ENCODE measurements at regions not wholly inside any gene's neighbourhood (a gene's known extent, or its start where the extent isn't known, plus 50 kb on each side); places are given as distances from the start of the nearest gene placed in this dataset.

- no peak for DNase-seq (ENCODE audit: low read depth)
- no peak for TF ChIP-seq CTCF (conservative IDR thresholded peaks at IDR 0.05; ENCODE audit: low read depth, low read length)
- H3K4me3 ChIP-seq (ENCODE audit: low read length): no peak overlapping the region
Measured at GRCh38 chr5:168128111-168128510, 163.3 kb upstream of the WWC1 start.

GRCh38 chr5:168128557-168128956 lies 162.9 kb upstream of the WWC1 start:
- TF ChIP-seq CTCF (conservative IDR thresholded peaks at IDR 0.05; ENCODE audit: low read depth, low read length): no peak

GRCh38 chr5:168131519-168131918 lies 159.9 kb upstream of the WWC1 start:
- no peak overlapping the region for H3K4me3 ChIP-seq (ENCODE audit: low read length)
- DNase-seq (ENCODE audit: low read depth): no peak
- no peak for TF ChIP-seq CTCF (conservative IDR thresholded peaks at IDR 0.05; ENCODE audit: low read depth, low read length)

More at GRCh38 chr5:168128557-168128956, 162.9 kb upstream of the WWC1 start:
- DNase-seq (ENCODE audit: low read depth): no peak
- H3K4me3 ChIP-seq (ENCODE audit: low read length): no peak overlapping the region

GRCh38 chr5:168132241-168132641 lies 159.2 kb upstream of the WWC1 start:
- H3K4me3 ChIP-seq (ENCODE audit: low read length): no peak overlapping the region
- no peak for TF ChIP-seq CTCF (conservative IDR thresholded peaks at IDR 0.05; ENCODE audit: low read depth, low read length)
- no peak for DNase-seq (ENCODE audit: low read depth)

GRCh38 chr5:168135897-168136296 lies 155.5 kb upstream of the WWC1 start:
- TF ChIP-seq CTCF (conservative IDR thresholded peaks at IDR 0.05; ENCODE audit: low read depth, low read length): no peak
- no peak for DNase-seq (ENCODE audit: low read depth)
- H3K4me3 ChIP-seq (ENCODE audit: low read length): no peak overlapping the region

- DNase-seq (ENCODE audit: low read depth): no peak
- H3K4me3 ChIP-seq (ENCODE audit: low read length): no peak overlapping the region
- no peak for TF ChIP-seq CTCF (conservative IDR thresholded peaks at IDR 0.05; ENCODE audit: low read depth, low read length)
Measured at GRCh38 chr5:168136340-168136739, 155.1 kb upstream of the WWC1 start.

GRCh38 chr5:168137265-168137664 lies 154.2 kb upstream of the WWC1 start:
- H3K4me3 ChIP-seq (ENCODE audit: low read length): no peak overlapping the region
- TF ChIP-seq CTCF (conservative IDR thresholded peaks at IDR 0.05; ENCODE audit: low read depth, low read length): no peak
- DNase-seq (ENCODE audit: low read depth): no peak
